Keratinocyte (primary cell): ENCODE measurements at regions not wholly inside any gene's neighbourhood (a gene's known extent, or its start where the extent isn't known, plus 50 kb on each side); places are given as distances from the start of the nearest gene placed in this dataset.

ENCODE experiments used
- DNase-seq: peaks from one replicate; pipeline ENCODE4 v3.0.0-alpha.2; 2011; ENCODE audit warnings: low read depth, missing footprints, low spot score
- FAIRE-seq: peaks from 2 replicates; lab custom pipeline; 2011; peaks lifted over from hg19 to GRCh38; lab: Jason Lieb, UNC
- H2AFZ ChIP-seq: 2 replicates; pipeline ENCODE4 v1.6.0; 2012; ENCODE audit warnings: low read length, control low read depth, inconsistent platforms; ENCODE audit not compliant: control insufficient read depth
- H3K27ac ChIP-seq: 2 replicates; pipeline ENCODE4 v1.5.1; 2011; ENCODE audit warnings: low read length; ENCODE audit not compliant: control insufficient read depth, insufficient read depth
- H3K27me3 ChIP-seq: 3 replicates; pipeline ENCODE4 v1.6.0; 2011; ENCODE audit warnings: low read length; ENCODE audit not compliant: control insufficient read depth, insufficient read depth; ENCODE audit errors: extremely low read depth
- H3K36me3 ChIP-seq, 2 experiments: 2 replicates in 1 of 2; 3 replicates in 1 of 2; pipeline ENCODE4 v1.5.1; 2011; ENCODE audit warnings: low read length in 2 of 2, mild to moderate bottlenecking in 1 of 2; ENCODE audit not compliant: control insufficient read depth in 2 of 2, insufficient read depth in 2 of 2; ENCODE audit errors: extremely low read depth in 1 of 2
- H3K4me1 ChIP-seq: 3 replicates; pipeline ENCODE4 v1.5.1; 2011; ENCODE audit warnings: low read length; ENCODE audit not compliant: control insufficient read depth, insufficient read depth; ENCODE audit errors: extremely low read depth
- H3K4me2 ChIP-seq: 3 replicates; pipeline ENCODE4 v1.6.0; 2011; ENCODE audit warnings: low read depth, low read length; ENCODE audit not compliant: control insufficient read depth, insufficient read depth; ENCODE audit errors: extremely low read depth
- H3K4me3 ChIP-seq, 3 experiments: fragments of 200-600 bp in 1 of 3; sonication (generic) in 1 of 3; 2 replicates in 2 of 3; 3 replicates in 1 of 3; pipeline ENCODE4 v1.5.1; 2011 to 2016; ENCODE audit warnings: low read length in 3 of 3, mild to moderate bottlenecking in 3 of 3, control low read depth in 2 of 3, inconsistent platforms in 1 of 3, low read depth in 1 of 3, mixed read lengths in 1 of 3, mixed run types in 1 of 3, moderate library complexity in 1 of 3; ENCODE audit not compliant: control insufficient read depth in 2 of 3, insufficient read depth in 2 of 3; ENCODE audit errors: extremely low read depth in 1 of 3
- H3K79me2 ChIP-seq: 2 replicates; pipeline ENCODE4 v1.6.0; 2012; ENCODE audit warnings: low read length; ENCODE audit not compliant: control insufficient read depth, insufficient read depth
- H3K9ac ChIP-seq: 3 replicates; pipeline ENCODE4 v1.6.0; 2011; ENCODE audit warnings: low read length; ENCODE audit not compliant: control insufficient read depth, insufficient read depth; ENCODE audit errors: extremely low read depth
- H3K9me1 ChIP-seq: 3 replicates; pipeline ENCODE4 v1.6.0; 2011; ENCODE audit warnings: low read length; ENCODE audit not compliant: control insufficient read depth, insufficient read depth; ENCODE audit errors: extremely low read depth
- H3K9me3 ChIP-seq: 2 replicates; pipeline ENCODE4 v1.5.1; 2012; ENCODE audit warnings: low read depth, low read length; ENCODE audit not compliant: control insufficient read depth
- H4K20me1 ChIP-seq: 3 replicates; pipeline ENCODE4 v1.6.0; 2011; ENCODE audit warnings: low read length; ENCODE audit not compliant: control insufficient read depth, insufficient read depth; ENCODE audit errors: extremely low read depth
- CTCF ChIP-seq, 3 experiments: IDR thresholded peaks in 1 of 3; conservative IDR thresholded peaks in 1 of 3; optimal IDR thresholded peaks in 1 of 3; 2 replicates in 2 of 3; 3 replicates in 1 of 3; pipeline versions ENCODE3 to v1.5.1; 2011; ENCODE audit warnings: low read length in 3 of 3, mild to moderate bottlenecking in 3 of 3, moderate library complexity in 2 of 3, control low read depth in 1 of 3, inconsistent platforms in 1 of 3; ENCODE audit not compliant: insufficient read depth in 2 of 3; ENCODE audit errors: extremely low read depth in 1 of 3
- EZH2 ChIP-seq: IDR thresholded peaks from one replicate; pipeline ENCODE4 v1.6.1; 2012; ENCODE audit warnings: inconsistent platforms, mild to moderate bottlenecking, low read length, moderate library complexity
- dilution Hi-C: fragments of 300-500 bp; cut with MboI; formaldehyde crosslinking; loops from one replicate; pipeline ENCODE4 v1.7.0; 2020; ENCODE audit warnings: low sequenced_read_pairs; ENCODE audit not compliant: extremely low pct_ligation_motif_present

- Histone ChIP-seq H3K4me3 (no peak overlapping the region), H3K79me2 (no peaks in the 10 kb centered on the region), H4K20me1 (no peaks in the 10 kb centered on the region), H3K27me3 (peaks cover 59% of the 10 kb centered on the region), H3K4me1 (no peaks in the 10 kb centered on the region), H3K9me1 (no peaks in the 10 kb centered on the region), H3K9me3 (no peaks in the 10 kb centered on the region), H3K4me2 (no peak overlapping the region), H3K27ac (no peak overlapping the region), H3K36me3 (no peaks in the 10 kb centered on the region), H3K9ac (no peak overlapping the region), H2AFZ (no peak overlapping the region)
- FAIRE-seq (no peak), DNase-seq (no peak)
- no peak for TF ChIP-seq EZH2
- TF ChIP-seq CTCF (optimal IDR thresholded peaks at IDR 0.05 in 1 of 3, IDR thresholded peaks at IDR 0.05 in 1 of 3, conservative IDR thresholded peaks at IDR 0.05 in 1 of 3; ENCODE audit: extremely low read depth in 1 of 3, insufficient read depth in 2 of 3, low read length in 3 of 3) = no peak
- dilution Hi-C loops = no loop called here
These were observed 80.7 kb upstream of the COG2 start for GRCh38 chr1:230561570-230561969.

DNA sequence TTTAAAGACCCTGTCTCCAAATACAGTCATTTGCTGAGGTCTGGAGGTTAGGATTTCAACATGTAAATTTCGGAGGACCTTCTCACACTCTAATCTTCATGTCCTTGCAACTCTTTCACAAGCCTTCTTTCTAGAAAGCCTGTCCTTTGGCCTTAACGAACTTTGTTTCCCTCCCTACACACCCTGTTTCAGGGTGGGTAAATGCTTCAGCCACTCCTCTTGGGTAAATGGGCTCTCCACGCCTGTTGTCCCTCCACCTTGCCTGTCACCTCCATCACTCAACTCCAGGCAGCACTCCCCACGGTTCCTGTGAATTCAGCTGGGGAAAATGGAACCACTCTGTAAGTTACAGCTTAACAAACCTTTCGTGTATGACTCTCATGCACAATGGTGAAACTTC lies 84.0 kb upstream of the COG2 start:
- H3K9me1 ChIP-seq = no peaks in the 10 kb centered on the region
- H3K9ac ChIP-seq = no peak overlapping the region
- H2AFZ ChIP-seq = no peak overlapping the region
- H3K27ac ChIP-seq = no peak overlapping the region
- no peak for FAIRE-seq
- H3K36me3 ChIP-seq = no peaks in the 10 kb centered on the region
- no peaks in the 10 kb centered on the region for H3K79me2 ChIP-seq
- no peaks in the 10 kb centered on the region for H4K20me1 ChIP-seq
- H3K4me3 ChIP-seq = no peak overlapping the region
- H3K27me3 ChIP-seq = peaks cover 50% of the 10 kb centered on the region
- TF ChIP-seq EZH2 (no peak), CTCF (optimal IDR thresholded peaks at IDR 0.05 in 1 of 3, IDR thresholded peaks at IDR 0.05 in 1 of 3, conservative IDR thresholded peaks at IDR 0.05 in 1 of 3; ENCODE audit: extremely low read depth in 1 of 3, insufficient read depth in 2 of 3, low read length in 3 of 3) (no peak)
- dilution Hi-C loops = no loop called here
- no peak for DNase-seq
- no peaks in the 10 kb centered on the region for H3K4me1 ChIP-seq
- no peak overlapping the region for H3K4me2 ChIP-seq
- H3K9me3 ChIP-seq = no peaks in the 10 kb centered on the region
